Uterus (tissue), 2 donors: ENCODE measurements at regions not wholly inside any gene's neighbourhood (a gene's known extent, or its start where the extent isn't known, plus 50 kb on each side); places are given as distances from the start of the nearest gene placed in this dataset.

Experiments used
- POLR2A ChIP-seq, 2 donors: fragments of 450-650 bp; IDR thresholded peaks; one replicate each; pipeline ENCODE4 v1.6.1; 2016; ENCODE audit warnings: antibody characterized with exemption in 2 of 2, mild to moderate bottlenecking in 1 of 2, moderate library complexity in 1 of 2
- TF ChIP-seq, protein P1 (sequence below), 4 experiments: fragments of 200-600 bp in 2 of 4; fragments of 450-650 bp in 2 of 4; sonication (generic) in 2 of 4; IDR thresholded peaks; one replicate each; pipeline ENCODE4 v1.5.1; 2016 to 2019; ENCODE audit warnings: antibody characterized with exemption in 4 of 4, mild to moderate bottlenecking in 2 of 4, moderate library complexity in 1 of 4

DNA sequence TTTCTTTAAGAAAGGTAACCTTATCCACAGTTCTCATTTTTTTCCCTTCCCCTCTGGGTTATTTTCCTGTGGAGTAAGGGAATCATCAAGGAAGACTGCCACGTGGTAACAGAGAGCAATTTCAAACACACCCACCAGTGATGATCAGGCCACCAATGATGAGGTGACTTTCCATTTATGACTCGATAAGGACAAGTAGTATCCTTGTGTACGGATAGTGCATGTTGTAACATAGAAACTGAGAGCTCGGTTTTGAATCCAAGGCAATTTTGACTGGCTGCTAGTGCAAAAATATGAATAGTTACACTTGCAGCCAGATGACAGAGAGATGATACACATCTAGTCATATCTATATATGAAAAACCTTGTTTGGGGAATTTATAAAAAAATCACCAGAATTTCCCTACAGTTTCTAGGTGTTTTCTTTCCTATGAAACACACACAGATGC is 143.6 kb upstream of the TCF4 start:
- TF ChIP-seq, protein P1, sequence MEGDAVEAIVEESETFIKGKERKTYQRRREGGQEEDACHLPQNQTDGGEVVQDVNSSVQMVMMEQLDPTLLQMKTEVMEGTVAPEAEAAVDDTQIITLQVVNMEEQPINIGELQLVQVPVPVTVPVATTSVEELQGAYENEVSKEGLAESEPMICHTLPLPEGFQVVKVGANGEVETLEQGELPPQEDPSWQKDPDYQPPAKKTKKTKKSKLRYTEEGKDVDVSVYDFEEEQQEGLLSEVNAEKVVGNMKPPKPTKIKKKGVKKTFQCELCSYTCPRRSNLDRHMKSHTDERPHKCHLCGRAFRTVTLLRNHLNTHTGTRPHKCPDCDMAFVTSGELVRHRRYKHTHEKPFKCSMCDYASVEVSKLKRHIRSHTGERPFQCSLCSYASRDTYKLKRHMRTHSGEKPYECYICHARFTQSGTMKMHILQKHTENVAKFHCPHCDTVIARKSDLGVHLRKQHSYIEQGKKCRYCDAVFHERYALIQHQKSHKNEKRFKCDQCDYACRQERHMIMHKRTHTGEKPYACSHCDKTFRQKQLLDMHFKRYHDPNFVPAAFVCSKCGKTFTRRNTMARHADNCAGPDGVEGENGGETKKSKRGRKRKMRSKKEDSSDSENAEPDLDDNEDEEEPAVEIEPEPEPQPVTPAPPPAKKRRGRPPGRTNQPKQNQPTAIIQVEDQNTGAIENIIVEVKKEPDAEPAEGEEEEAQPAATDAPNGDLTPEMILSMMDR (IDR thresholded peaks at IDR 0.05) = no peak
- TF ChIP-seq POLR2A (IDR thresholded peaks at IDR 0.05) = no peak
